HG02943 (cell line): ENCODE measurements at regions not wholly inside any gene's neighbourhood (a gene's known extent, or its start where the extent isn't known, plus 50 kb on each side); places are given as distances from the start of the nearest gene placed in this dataset.

ENCODE experiments used
- ATAC-seq: cut with Tn5 transposase; IDR thresholded peaks from one replicate; pipeline ENCODE4 v1.9.1; 2021; ENCODE audit warnings: mild to moderate bottlenecking, low read depth, moderate library complexity; ENCODE audit not compliant: unreplicated experiment

- ATAC-seq, result no peak
Observed at GRCh38 chr17:73942703-73943415, 260.6 kb upstream of the RPL38 start.

DNA sequence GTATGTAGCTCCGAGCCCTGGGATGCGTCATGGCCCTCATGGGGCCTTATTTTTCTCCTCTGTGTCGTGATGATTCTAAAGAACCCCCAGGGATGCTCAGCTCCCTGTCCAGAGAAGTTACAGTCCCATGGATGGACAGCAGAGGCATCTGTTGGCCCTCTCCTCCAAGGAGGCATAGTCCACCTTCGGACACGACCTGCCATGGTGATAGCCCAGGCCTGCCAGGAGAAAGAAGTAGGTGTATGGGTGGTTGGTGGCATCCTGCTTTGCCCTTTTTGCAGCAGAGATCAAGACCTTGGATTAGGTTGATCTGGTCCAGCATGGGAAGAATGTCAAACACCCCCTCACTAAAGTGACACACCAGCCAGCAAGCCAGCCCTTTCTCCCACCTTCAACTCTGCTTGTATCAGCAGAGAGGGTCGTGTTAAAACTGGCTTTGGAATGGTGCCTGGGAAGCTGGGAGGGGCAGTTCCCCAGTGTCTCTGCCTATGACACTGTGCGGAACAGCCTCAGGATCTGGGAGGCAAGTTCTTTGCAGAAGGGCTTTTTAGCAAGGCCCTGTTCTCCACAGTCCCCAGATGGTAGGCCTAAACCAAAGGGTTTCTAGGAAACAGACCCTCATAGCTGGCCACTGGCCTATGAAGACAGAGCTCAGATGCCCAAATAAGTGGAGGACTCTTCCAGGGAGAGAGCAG is 259.9 kb upstream of the RPL38 start:
- ATAC-seq, result no peak

- no peak for ATAC-seq
Observed at GRCh38 chr17:73944366-73944765, 259.1 kb upstream of the RPL38 start.

DNA sequence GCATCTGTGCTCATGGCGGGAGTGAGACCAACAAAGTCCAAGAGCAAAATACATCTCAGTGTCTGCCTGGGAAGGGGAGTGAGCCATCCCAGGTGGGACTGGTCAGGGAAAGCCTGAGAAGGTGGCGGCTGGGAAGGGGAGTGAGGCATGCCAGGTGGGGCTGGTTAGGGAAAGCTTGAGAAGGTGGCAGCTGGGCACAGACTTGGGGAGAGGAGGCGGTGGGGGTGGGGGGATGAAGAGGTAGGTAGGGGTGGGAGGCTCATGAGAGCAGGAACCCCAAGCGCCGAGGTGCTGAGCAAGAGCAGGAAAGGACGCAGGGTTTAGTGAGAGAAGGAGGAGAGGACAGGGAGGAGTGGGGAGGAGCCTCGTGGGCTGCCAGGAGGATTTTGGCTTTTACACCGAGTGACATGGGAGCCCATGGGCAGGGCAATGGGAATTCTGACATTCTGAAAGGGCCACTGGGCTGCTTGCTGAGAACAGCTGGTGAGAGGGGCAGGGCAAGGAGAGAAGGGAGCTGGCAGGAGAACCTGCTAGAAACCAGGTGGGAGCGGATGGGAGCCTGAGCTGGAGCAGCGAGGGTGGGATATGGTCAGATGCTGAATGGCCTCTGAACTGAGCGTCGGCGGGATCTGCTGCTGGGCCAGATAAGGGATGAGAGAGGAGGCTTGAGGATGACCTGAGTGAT is 256.1 kb upstream of the RPL38 start:
- ATAC-seq, result no peak

- ATAC-seq, result no peak
Observed at GRCh38 chr17:73947966-73948355, 255.5 kb upstream of the RPL38 start.

DNA sequence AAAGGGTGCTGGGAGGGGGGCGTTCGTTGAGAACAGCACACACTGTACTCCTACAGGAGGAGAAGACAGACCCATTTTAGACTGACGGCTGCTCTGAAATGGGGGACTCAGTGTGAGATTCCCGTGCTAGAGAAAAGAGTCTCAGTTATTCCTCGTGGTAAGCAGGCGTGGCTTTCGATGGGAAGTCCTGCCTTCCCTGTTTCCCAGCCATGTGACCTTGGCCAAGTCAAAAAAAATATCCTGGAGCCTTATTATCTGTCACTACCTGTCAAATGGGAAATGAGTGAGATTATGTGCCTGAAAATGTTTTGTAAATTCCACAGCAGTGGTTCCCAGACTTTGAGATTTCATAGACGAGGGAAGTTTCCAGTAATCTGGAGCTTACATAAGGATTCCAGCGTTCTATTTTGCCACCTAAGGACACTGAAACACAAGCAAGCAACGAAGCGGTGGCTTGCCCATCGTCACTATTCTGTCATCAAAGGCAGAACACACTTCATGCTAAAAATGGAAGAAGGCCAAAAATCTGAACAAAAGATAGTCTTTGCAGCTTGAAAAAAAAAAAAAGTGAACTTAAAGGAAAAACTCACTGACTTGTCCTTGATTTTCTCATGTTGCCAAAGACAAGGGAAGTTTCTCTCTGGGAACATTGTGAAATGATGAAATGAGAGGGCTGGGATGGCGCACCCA is 253.4 kb upstream of the RPL38 start:
- ATAC-seq, result no peak

GRCh38 chr17:73950593-73950914 is 252.9 kb upstream of the RPL38 start:
- ATAC-seq, result no peak

- no peak for ATAC-seq
Observed at GRCh38 chr17:73952082-73952479, 251.4 kb upstream of the RPL38 start.

GRCh38 chr17:73952480-73953205 is 250.8 kb upstream of the RPL38 start:
- no peak for ATAC-seq

DNA sequence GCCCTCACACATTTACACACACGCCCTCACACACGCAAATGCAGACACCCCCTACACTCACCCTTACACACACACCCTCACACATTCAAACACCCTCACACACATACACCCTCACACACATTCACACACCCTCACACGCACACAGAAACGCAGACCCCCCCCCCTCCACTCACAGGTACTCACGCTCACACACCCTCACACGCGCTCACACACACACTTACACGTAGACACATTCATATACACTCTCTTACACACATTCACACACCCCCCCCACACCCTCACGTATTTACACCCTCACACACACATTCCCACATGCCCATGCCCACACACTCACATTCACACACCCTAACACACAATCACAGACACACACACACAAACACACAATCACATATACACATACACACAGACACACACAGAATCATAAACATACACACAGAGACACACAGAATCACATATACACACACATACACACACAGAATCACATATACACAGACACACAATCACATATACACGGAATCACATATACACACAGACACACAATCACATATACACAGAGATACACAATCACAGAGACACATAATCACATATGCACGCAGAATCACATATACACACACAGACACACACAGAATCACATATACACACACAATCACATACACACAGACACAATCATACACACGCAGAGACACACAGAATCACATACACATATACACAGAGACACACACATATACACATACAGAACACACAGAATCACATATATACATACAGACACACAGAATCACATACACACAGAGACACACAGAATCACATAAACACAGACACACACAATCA is 250.1 kb upstream of the RPL38 start:
- ATAC-seq, result no peak

DNA sequence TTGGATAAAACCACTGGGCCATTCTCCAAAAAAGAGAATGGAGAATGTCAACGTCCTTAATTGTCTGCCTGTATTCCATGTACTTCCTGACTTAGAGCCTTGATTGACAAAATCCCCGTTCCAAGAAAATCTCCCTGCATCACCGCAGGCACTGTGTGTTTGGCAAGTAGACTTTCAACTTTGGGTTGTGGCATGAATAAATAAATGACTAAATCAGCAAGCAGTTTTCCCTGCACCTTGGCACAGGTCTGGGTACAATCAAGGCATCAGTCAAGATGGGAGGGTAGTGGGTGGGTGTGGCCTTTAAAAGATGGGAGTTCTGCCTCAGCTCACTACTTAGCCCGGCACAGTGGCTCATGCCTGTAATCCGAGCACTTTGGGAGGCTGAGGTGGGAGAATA is 248.5 kb upstream of the RPL38 start:
- no peak for ATAC-seq

DNA sequence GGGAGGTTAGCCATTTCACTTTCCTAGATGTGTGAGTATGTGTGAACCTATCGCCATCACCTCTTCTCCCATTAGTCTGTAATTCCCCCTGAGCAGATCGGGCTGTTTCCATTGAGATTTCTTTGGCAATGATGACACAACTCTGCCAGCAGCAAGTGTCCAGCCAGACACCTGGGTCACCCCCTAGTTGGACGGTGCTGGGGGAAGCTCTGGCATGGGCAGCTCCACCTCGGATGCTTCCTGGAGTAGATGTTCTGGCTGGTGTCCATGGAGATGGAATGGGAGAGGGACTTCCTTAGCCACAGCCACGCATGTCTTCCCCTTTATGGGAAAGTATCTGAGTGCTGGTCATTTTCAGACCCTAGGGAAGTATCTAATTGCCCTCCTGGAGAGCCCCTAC is 247.9 kb upstream of the RPL38 start:
- ATAC-seq, result no peak

GRCh38 chr17:73956169-73956568 is 247.3 kb upstream of the RPL38 start:
- ATAC-seq, result no peak

- no peak for ATAC-seq
Observed at GRCh38 chr17:73956595-73957465, 246.6 kb upstream of the RPL38 start.

DNA sequence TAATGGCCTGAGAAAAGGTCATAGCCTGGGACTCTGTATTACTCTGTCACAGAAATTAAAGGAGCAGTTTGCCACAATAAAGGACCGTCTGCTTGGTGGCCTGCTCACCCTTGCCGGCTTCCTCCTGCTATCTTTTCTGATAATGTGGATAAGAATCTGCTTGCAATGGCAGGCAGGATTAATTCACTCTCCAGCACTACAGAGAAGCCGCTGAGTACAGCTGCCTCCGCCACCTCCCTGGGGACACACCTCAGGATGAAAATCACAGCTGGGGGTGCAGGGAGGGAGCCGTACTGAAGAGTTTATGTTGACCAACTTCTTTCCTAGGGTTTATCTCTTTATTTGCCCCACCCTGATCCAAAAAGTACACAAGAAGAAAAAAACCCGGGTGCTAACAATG is 245.9 kb upstream of the RPL38 start:
- no peak for ATAC-seq

DNA sequence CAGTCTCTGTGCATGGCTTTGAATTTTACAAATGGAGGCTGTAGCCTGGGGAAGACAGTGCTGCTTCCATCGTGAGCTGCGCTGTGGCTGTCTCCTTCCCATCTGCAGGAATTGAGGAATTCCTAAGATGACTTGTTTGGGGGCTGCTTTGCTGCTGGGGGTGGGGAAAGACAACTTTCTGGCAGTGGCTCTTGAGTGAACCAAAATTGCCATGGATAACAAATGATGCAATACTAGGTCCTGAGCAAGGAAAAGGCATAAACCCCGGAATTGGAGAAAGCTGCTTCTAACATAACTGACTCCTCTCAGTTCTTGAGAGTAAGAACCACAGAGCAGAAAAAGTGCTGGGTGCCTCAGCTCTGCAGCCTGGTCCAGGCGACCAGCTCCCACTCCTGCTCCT is 245.0 kb upstream of the RPL38 start:
- no peak for ATAC-seq

DNA sequence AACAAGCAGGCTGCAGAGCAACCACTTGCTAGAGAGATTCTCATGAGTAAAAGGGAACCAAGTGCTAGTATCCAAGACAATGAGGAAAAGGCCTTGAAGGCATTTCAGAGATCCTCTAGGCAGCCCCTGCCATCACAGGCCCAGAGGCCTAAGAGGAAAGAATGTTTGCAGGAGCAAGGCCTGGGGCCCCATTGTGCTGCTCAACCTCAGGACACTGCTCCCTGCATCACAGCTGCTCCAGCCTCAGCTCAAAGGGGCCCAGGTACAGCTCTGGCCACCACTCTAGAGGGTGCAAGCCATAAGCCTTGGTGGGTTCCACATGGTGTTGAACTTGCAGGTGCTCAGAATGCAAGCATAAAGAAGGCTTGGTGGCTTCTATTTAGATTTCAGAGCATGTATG is 243.0 kb upstream of the RPL38 start:
- no peak for ATAC-seq

GRCh38 chr17:73962308-73962707 is 241.2 kb upstream of the RPL38 start:
- ATAC-seq, result no peak

GRCh38 chr17:73968680-73969079 is 234.8 kb upstream of the RPL38 start:
- ATAC-seq, result no peak
